Stimulated activated naive CD8-positive, alpha-beta T cell treated with anti-CD3 and anti-CD28 coated beads, Interleukin-15, Interleukin-2, amounts not matched to agents 100 ng/mL and 50 ng/mL, for 24 hours (primary cell): ENCODE measurements at regions not wholly inside any gene's neighbourhood (a gene's known extent, or its start where the extent isn't known, plus 50 kb on each side); places are given as distances from the start of the nearest gene placed in this dataset.

Source experiments
- H3K27ac Mint-ChIP-seq: one replicate; pipeline ENCODE4 v1.8.0; 2021; ENCODE audit warnings: mild to moderate bottlenecking, mixed read lengths
- H3K27me3 Mint-ChIP-seq: one replicate; pipeline ENCODE4 v1.8.0; 2021; ENCODE audit warnings: mixed read lengths
- H3K36me3 Mint-ChIP-seq: one replicate; pipeline ENCODE4 v1.8.0; 2021; ENCODE audit warnings: low read depth, mixed read lengths
- H3K4me1 Mint-ChIP-seq: one replicate; pipeline ENCODE4 v1.8.0; 2021; ENCODE audit warnings: low read depth, mixed read lengths
- H3K4me3 Mint-ChIP-seq: one replicate; pipeline ENCODE4 v1.8.0; 2021; ENCODE audit warnings: mild to moderate bottlenecking, mixed read lengths
- H3K9me3 Mint-ChIP-seq: one replicate; pipeline ENCODE4 v1.8.0; 2021; ENCODE audit warnings: mixed read lengths

GRCh38 chr4:20440170-20440569 lies 188.5 kb downstream of the SLIT2 start:
- Mint-ChIP-seq H3K27ac (no peak overlapping the region), H3K4me1 (no peaks in the 10 kb centered on the region), H3K9me3 (no peaks in the 10 kb centered on the region), H3K27me3 (no peaks in the 10 kb centered on the region), H3K36me3 (no peaks in the 10 kb centered on the region), H3K4me3 (no peak overlapping the region)

- Mint-ChIP-seq H3K27ac (no peak overlapping the region), H3K36me3 (no peaks in the 10 kb centered on the region), H3K27me3 (no peaks in the 10 kb centered on the region), H3K9me3 (no peaks in the 10 kb centered on the region), H3K4me3 (no peak overlapping the region), H3K4me1 (no peaks in the 10 kb centered on the region)
These were observed 191.5 kb downstream of the SLIT2 start for GRCh38 chr4:20443015-20443805.

GRCh38 chr4:20444599-20445337 lies 193.1 kb downstream of the SLIT2 start:
- H3K4me3 Mint-ChIP-seq = no peak overlapping the region
- H3K9me3 Mint-ChIP-seq = no peaks in the 10 kb centered on the region
- no peaks in the 10 kb centered on the region for H3K4me1 Mint-ChIP-seq
- no peaks in the 10 kb centered on the region for H3K36me3 Mint-ChIP-seq
- H3K27ac Mint-ChIP-seq = no peak overlapping the region
- H3K27me3 Mint-ChIP-seq = no peaks in the 10 kb centered on the region

- no peaks in the 10 kb centered on the region for H3K27me3 Mint-ChIP-seq
- no peak overlapping the region for H3K27ac Mint-ChIP-seq
- H3K36me3 Mint-ChIP-seq = no peaks in the 10 kb centered on the region
- no peaks in the 10 kb centered on the region for H3K9me3 Mint-ChIP-seq
- no peak overlapping the region for H3K4me3 Mint-ChIP-seq
- no peaks in the 10 kb centered on the region for H3K4me1 Mint-ChIP-seq
These were observed 194.4 kb downstream of the SLIT2 start for GRCh38 chr4:20445933-20446723.

GRCh38 chr4:20447103-20447502 lies 195.4 kb downstream of the SLIT2 start:
- Mint-ChIP-seq H3K27ac (no peak overlapping the region), H3K4me1 (no peaks in the 10 kb centered on the region), H3K27me3 (no peaks in the 10 kb centered on the region), H3K9me3 (no peaks in the 10 kb centered on the region), H3K4me3 (no peak overlapping the region), H3K36me3 (no peaks in the 10 kb centered on the region)

GRCh38 chr4:20451986-20452385 lies 200.3 kb downstream of the SLIT2 start:
- H3K4me3 Mint-ChIP-seq = no peak overlapping the region
- no peaks in the 10 kb centered on the region for H3K36me3 Mint-ChIP-seq
- H3K27me3 Mint-ChIP-seq = no peaks in the 10 kb centered on the region
- H3K27ac Mint-ChIP-seq = no peak overlapping the region
- H3K9me3 Mint-ChIP-seq = no peaks in the 10 kb centered on the region
- no peaks in the 10 kb centered on the region for H3K4me1 Mint-ChIP-seq

- Mint-ChIP-seq H3K9me3 (no peaks in the 10 kb centered on the region), H3K4me1 (no peaks in the 10 kb centered on the region), H3K4me3 (no peak overlapping the region), H3K27me3 (no peaks in the 10 kb centered on the region), H3K36me3 (no peaks in the 10 kb centered on the region), H3K27ac (no peak overlapping the region)
These were observed 202.8 kb downstream of the SLIT2 start for GRCh38 chr4:20454515-20454914.

GRCh38 chr4:20456407-20456806 lies 204.7 kb downstream of the SLIT2 start:
- no peak overlapping the region for H3K27ac Mint-ChIP-seq
- no peaks in the 10 kb centered on the region for H3K9me3 Mint-ChIP-seq
- no peaks in the 10 kb centered on the region for H3K36me3 Mint-ChIP-seq
- H3K27me3 Mint-ChIP-seq = no peaks in the 10 kb centered on the region
- no peak overlapping the region for H3K4me3 Mint-ChIP-seq
- no peaks in the 10 kb centered on the region for H3K4me1 Mint-ChIP-seq

GRCh38 chr4:20462426-20463175 lies 210.9 kb downstream of the SLIT2 start:
- Mint-ChIP-seq H3K36me3 (no peaks in the 10 kb centered on the region), H3K4me1 (no peaks in the 10 kb centered on the region), H3K4me3 (no peak overlapping the region), H3K27me3 (no peaks in the 10 kb centered on the region), H3K27ac (no peak overlapping the region), H3K9me3 (no peaks in the 10 kb centered on the region)

GRCh38 chr4:20463176-20463430 lies 211.4 kb downstream of the SLIT2 start:
- no peaks in the 10 kb centered on the region for H3K9me3 Mint-ChIP-seq
- H3K27ac Mint-ChIP-seq = no peak overlapping the region
- H3K36me3 Mint-ChIP-seq = no peaks in the 10 kb centered on the region
- no peaks in the 10 kb centered on the region for H3K4me1 Mint-ChIP-seq
- no peak overlapping the region for H3K4me3 Mint-ChIP-seq
- no peaks in the 10 kb centered on the region for H3K27me3 Mint-ChIP-seq

GRCh38 chr4:20464381-20464780 lies 212.7 kb downstream of the SLIT2 start:
- H3K27me3 Mint-ChIP-seq = no peaks in the 10 kb centered on the region
- no peaks in the 10 kb centered on the region for H3K4me1 Mint-ChIP-seq
- H3K36me3 Mint-ChIP-seq = no peaks in the 10 kb centered on the region
- no peak overlapping the region for H3K27ac Mint-ChIP-seq
- no peaks in the 10 kb centered on the region for H3K9me3 Mint-ChIP-seq
- H3K4me3 Mint-ChIP-seq = no peak overlapping the region

- peaks cover 5% of the 10 kb centered on the region for H3K9me3 Mint-ChIP-seq
- H3K4me3 Mint-ChIP-seq = no peak overlapping the region
- no peaks in the 10 kb centered on the region for H3K36me3 Mint-ChIP-seq
- no peak overlapping the region for H3K27ac Mint-ChIP-seq
- no peaks in the 10 kb centered on the region for H3K27me3 Mint-ChIP-seq
- H3K4me1 Mint-ChIP-seq = no peaks in the 10 kb centered on the region
These were observed 222.4 kb downstream of the SLIT2 start for GRCh38 chr4:20474119-20474518.

- Mint-ChIP-seq H3K4me1 (no peaks in the 10 kb centered on the region), H3K27ac (no peak overlapping the region), H3K27me3 (no peaks in the 10 kb centered on the region), H3K36me3 (no peaks in the 10 kb centered on the region), H3K4me3 (no peak overlapping the region), H3K9me3 (no peaks in the 10 kb centered on the region)
These were observed 221.8 kb upstream of the PACRGL start for GRCh38 chr4:20478412-20478811.

GRCh38 chr4:20480165-20480947 lies 219.9 kb upstream of the PACRGL start:
- Mint-ChIP-seq H3K27ac (no peak overlapping the region), H3K4me3 (no peak overlapping the region), H3K36me3 (no peaks in the 10 kb centered on the region), H3K9me3 (no peaks in the 10 kb centered on the region), H3K4me1 (no peaks in the 10 kb centered on the region), H3K27me3 (no peaks in the 10 kb centered on the region)
